ENCODE measurements at regions not wholly inside any gene's neighbourhood (a gene's known extent, or its start where the extent isn't known, plus 50 kb on each side); places are given as distances from the start of the nearest gene placed in this dataset.

DNA sequence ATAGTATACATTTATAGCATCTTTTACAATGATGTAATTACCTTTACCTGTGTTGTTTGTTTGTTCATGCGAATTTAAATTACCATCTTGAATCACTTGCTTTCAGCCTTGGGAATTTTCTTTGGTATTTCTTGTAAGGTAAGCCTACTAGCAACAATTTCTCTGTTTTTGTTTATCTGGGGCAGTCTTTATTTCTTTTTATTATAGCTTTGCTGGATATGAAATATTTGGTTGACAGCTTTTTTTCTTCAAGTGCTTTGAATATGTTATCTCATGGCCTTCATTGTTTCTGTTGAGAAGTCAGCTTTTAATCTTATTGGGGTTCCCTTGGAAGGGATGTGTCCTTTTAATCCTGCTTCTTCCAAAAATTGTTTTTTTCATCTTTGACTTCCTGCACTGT is 292.8 kb upstream of the EDA2R start:
- TF ChIP-seq, protein P1, sequence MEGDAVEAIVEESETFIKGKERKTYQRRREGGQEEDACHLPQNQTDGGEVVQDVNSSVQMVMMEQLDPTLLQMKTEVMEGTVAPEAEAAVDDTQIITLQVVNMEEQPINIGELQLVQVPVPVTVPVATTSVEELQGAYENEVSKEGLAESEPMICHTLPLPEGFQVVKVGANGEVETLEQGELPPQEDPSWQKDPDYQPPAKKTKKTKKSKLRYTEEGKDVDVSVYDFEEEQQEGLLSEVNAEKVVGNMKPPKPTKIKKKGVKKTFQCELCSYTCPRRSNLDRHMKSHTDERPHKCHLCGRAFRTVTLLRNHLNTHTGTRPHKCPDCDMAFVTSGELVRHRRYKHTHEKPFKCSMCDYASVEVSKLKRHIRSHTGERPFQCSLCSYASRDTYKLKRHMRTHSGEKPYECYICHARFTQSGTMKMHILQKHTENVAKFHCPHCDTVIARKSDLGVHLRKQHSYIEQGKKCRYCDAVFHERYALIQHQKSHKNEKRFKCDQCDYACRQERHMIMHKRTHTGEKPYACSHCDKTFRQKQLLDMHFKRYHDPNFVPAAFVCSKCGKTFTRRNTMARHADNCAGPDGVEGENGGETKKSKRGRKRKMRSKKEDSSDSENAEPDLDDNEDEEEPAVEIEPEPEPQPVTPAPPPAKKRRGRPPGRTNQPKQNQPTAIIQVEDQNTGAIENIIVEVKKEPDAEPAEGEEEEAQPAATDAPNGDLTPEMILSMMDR (IDR thresholded peaks at IDR 0.05; ENCODE audit: insufficient read depth, low read length, poor library complexity, severe bottlenecking): no peak
- TF ChIP-seq EZH2phosphoT487 (conservative IDR thresholded peaks at IDR 0.05; ENCODE audit: low read length): no peak
